CD4-positive, alpha-beta T cell (primary cell): ENCODE measurements at regions not wholly inside any gene's neighbourhood (a gene's known extent, or its start where the extent isn't known, plus 50 kb on each side); places are given as distances from the start of the nearest gene placed in this dataset.

Experiments used
- ATAC-seq: fragments of 200-7000 bp; cut with Tn5 transposase; one replicate; pipeline ENCODE4 v1.10.0; 2022; ENCODE audit warnings: mild to moderate bottlenecking; ENCODE audit not compliant: poor library complexity
- CTCF ChIA-PET: fragments of 350-600 bp; sonication (Branson Sonifier 250); formaldehyde crosslinking; loops from one replicate; lab custom pipeline; 2021; ENCODE audit warnings: antibody characterized with exemption, inconsistent platforms; lab: Charles Lee
- POLR2A ChIA-PET: fragments of 350-600 bp; sonication (Branson Sonifier 250); formaldehyde crosslinking; loops from one replicate; lab custom pipeline; 2021; ENCODE audit warnings: antibody characterized with exemption, inconsistent platforms; lab: Charles Lee
- DNase-seq, 14 experiments: peaks; one replicate each; pipeline ENCODE4 v3.0.0-alpha.2; 2013 to 2020; ENCODE audit warnings: mixed read lengths in 2 of 14
- H3K27ac ChIP-seq, 2 donors: one replicate each; pipeline versions ENCODE4 v1.5.1 to v1.7.0; 2013; ENCODE audit warnings: low read length in 2 of 2, low read depth in 1 of 2, mild to moderate bottlenecking in 1 of 2
- H3K27me3 ChIP-seq, 2 experiments: 1 replicate in 1 of 2; 2 replicates in 1 of 2; pipeline versions ENCODE4 v1.6.1 to v1.7.0; 2013; ENCODE audit warnings: low read length in 2 of 2, control low read depth in 1 of 2, mild to moderate bottlenecking in 1 of 2, moderate library complexity in 1 of 2; ENCODE audit not compliant: insufficient read depth in 2 of 2, control insufficient read depth in 1 of 2
- H3K36me3 ChIP-seq: one replicate; pipeline ENCODE4 v1.6.1; 2013; ENCODE audit warnings: low read length, control low read depth; ENCODE audit not compliant: insufficient read depth
- H3K4me1 ChIP-seq: one replicate; pipeline ENCODE4 v1.6.1; 2013; ENCODE audit warnings: low read length, control low read depth; ENCODE audit not compliant: insufficient read depth
- H3K4me3 ChIP-seq: one replicate; pipeline ENCODE4 v1.5.1; 2013; ENCODE audit warnings: mild to moderate bottlenecking, low read length, moderate library complexity
- H3K9me3 ChIP-seq, 2 experiments: 1 replicate in 1 of 2; 2 replicates in 1 of 2; pipeline versions ENCODE4 v1.6.1 to v1.7.0; 2013; ENCODE audit warnings: low read length in 2 of 2, mild to moderate bottlenecking in 2 of 2, control low read depth in 1 of 2, moderate library complexity in 1 of 2; ENCODE audit not compliant: control insufficient read depth in 1 of 2, insufficient read depth in 1 of 2
- H3K27ac Mint-ChIP-seq: one replicate; pipeline ENCODE4 v1.8.0; 2020; ENCODE audit warnings: mixed read lengths
- H3K27me3 Mint-ChIP-seq: one replicate; pipeline ENCODE4 v1.8.0; 2021; ENCODE audit warnings: mixed read lengths
- H3K36me3 Mint-ChIP-seq: one replicate; pipeline ENCODE4 v1.8.0; 2021; ENCODE audit warnings: low read depth, mixed read lengths
- H3K4me1 Mint-ChIP-seq: one replicate; pipeline ENCODE4 v1.8.0; 2021; ENCODE audit warnings: low read depth, mixed read lengths
- H3K4me3 Mint-ChIP-seq: one replicate; pipeline ENCODE4 v1.8.0; 2020; ENCODE audit warnings: mild to moderate bottlenecking, mixed read lengths
- H3K9me3 Mint-ChIP-seq: one replicate; pipeline ENCODE4 v1.8.0; 2020; ENCODE audit warnings: mixed read lengths
- intact Hi-C, 2 experiments: fragments of 100-400 bp; cut with DNase I in 1 of 2; cut with micrococcal nuclease in 1 of 2; formaldehyde crosslinking; loops; one replicate each; pipeline versions ENCODE4 v1.15.1 to v1.9.0; 2023 to 2025; cut with DNase I, micrococcal nuclease
- TF ChIP-seq, protein P1 (sequence below): fragments of 200-600 bp; IDR thresholded peaks from one replicate; pipeline ENCODE4 v1.8.0; 2022; ENCODE audit warnings: antibody characterized with exemption, mild to moderate bottlenecking

DNA sequence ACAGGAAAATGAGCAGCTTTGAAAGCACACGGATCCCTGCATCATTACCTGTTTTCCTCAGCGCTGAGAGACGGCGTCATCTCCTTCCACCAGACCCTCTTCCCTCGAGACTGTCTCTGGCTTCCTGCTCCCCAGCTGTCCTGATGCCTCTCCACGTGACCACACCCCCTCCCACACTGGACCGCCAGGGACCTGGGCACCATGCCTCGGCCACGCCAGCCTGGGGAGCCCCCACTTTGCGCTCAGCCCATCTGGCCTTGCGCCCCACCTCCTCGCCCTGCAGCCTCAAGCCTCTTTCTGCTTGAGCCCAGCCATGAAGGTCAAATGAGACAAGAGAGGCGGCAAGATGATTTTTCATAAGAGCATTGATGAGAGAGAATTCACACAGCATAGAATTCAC, 66.0 kb upstream of the ACKR3 start:
- H3K27ac ChIP-seq: no peak overlapping the region
- ChIA-PET POLR2A (no interaction called here), CTCF (no interaction called here)
- DNase-seq: no peak
- H3K4me1 ChIP-seq: peaks cover 5% of the 10 kb centered on the region
- intact Hi-C loops: no loop called here
- Mint-ChIP-seq H3K27ac (no peak overlapping the region), H3K27me3 (peaks cover 64% of the 10 kb centered on the region), H3K9me3 (no peaks in the 10 kb centered on the region), H3K36me3 (no peaks in the 10 kb centered on the region), H3K4me1 (peaks cover 9% of the 10 kb centered on the region), H3K4me3 (no peak overlapping the region)
- no peak for ATAC-seq
- no peaks in the 10 kb centered on the region for H3K9me3 ChIP-seq
- TF ChIP-seq, protein P1, sequence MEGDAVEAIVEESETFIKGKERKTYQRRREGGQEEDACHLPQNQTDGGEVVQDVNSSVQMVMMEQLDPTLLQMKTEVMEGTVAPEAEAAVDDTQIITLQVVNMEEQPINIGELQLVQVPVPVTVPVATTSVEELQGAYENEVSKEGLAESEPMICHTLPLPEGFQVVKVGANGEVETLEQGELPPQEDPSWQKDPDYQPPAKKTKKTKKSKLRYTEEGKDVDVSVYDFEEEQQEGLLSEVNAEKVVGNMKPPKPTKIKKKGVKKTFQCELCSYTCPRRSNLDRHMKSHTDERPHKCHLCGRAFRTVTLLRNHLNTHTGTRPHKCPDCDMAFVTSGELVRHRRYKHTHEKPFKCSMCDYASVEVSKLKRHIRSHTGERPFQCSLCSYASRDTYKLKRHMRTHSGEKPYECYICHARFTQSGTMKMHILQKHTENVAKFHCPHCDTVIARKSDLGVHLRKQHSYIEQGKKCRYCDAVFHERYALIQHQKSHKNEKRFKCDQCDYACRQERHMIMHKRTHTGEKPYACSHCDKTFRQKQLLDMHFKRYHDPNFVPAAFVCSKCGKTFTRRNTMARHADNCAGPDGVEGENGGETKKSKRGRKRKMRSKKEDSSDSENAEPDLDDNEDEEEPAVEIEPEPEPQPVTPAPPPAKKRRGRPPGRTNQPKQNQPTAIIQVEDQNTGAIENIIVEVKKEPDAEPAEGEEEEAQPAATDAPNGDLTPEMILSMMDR: no peak
- H3K4me3 ChIP-seq: no peak overlapping the region
- peaks cover 4 to 6% of the 10 kb centered on the region in 2 experiments for H3K27me3 ChIP-seq
- H3K36me3 ChIP-seq: no peaks in the 10 kb centered on the region

DNA sequence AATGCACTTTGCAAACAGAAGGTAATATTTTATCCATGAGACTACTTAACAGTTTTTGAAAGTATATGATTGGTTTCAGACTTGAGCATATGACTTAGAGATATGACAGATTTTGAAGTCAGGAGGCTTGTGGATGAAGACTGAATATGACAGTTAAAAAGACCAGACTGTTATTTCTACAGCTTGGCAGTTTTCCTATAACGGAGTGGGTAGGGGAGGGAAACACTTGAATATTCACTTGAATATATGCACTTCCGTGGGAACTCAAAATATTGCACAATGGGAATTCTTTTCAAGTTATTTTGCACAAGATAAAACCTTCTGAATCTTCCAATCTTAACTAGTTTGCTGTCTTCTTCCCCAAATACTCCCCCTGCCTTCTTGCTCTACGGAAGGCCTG, 64.6 kb upstream of the ACKR3 start:
- no peak overlapping the region for H3K27ac Mint-ChIP-seq
- TF ChIP-seq, protein P1: no peak
- ChIA-PET CTCF (no interaction called here), POLR2A (no interaction called here)
- intact Hi-C loops: no loop called here
- DNase-seq (no peak), ATAC-seq (no peak)
- H3K4me1 ChIP-seq: peaks cover 5% of the 10 kb centered on the region
- H3K36me3 ChIP-seq: no peaks in the 10 kb centered on the region
- H3K4me3 Mint-ChIP-seq: no peak overlapping the region
- H3K36me3 Mint-ChIP-seq: no peaks in the 10 kb centered on the region
- no peaks in the 10 kb centered on the region for H3K9me3 Mint-ChIP-seq
- peaks cover 9% of the 10 kb centered on the region for H3K4me1 Mint-ChIP-seq
- H3K27me3 Mint-ChIP-seq: peaks cover 57% of the 10 kb centered on the region
- no peak overlapping the region for H3K27ac ChIP-seq
- H3K4me3 ChIP-seq: no peak overlapping the region
- no peaks in the 10 kb centered on the region for H3K9me3 ChIP-seq
- H3K27me3 ChIP-seq: peaks cover 0 to 6% of the 10 kb centered on the region in 2 experiments

DNA sequence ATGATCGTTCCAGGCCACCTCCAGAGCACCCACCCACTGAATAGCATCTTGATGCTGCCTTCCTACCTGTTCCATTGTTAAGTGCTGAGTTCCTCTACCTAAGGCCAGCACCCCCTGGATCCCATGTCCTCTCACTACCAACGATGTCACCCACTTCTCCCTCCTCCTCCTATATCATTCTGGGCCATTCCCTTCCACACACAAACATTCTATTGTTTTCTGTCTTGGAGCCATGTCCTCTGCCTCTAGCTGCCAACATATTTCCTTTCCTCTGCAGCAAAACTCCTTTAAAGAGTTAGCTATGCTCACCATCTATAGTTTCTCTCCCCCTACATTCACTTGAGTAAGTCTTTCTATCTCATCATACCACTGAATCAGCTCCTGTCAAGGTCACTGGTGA, 64.0 kb upstream of the ACKR3 start:
- H3K9me3 ChIP-seq: no peaks in the 10 kb centered on the region
- peaks cover 0 to 6% of the 10 kb centered on the region in 2 experiments for H3K27me3 ChIP-seq
- H3K4me1 ChIP-seq: peaks cover 5% of the 10 kb centered on the region
- H3K27ac Mint-ChIP-seq: no peak overlapping the region
- no peak for DNase-seq
- H3K27me3 Mint-ChIP-seq: peaks cover 52% of the 10 kb centered on the region
- no peak overlapping the region for H3K4me3 Mint-ChIP-seq
- H3K36me3 ChIP-seq: no peaks in the 10 kb centered on the region
- no peaks in the 10 kb centered on the region for H3K36me3 Mint-ChIP-seq
- H3K27ac ChIP-seq: no peak overlapping the region
- ATAC-seq: no peak
- POLR2A ChIA-PET: no interaction called here
- no peak overlapping the region for H3K4me3 ChIP-seq
- CTCF ChIA-PET: no interaction called here
- intact Hi-C loops: no loop called here
- no peaks in the 10 kb centered on the region for H3K9me3 Mint-ChIP-seq
- peaks cover 9% of the 10 kb centered on the region for H3K4me1 Mint-ChIP-seq
- TF ChIP-seq, protein P1: no peak
